ENCODE measurements at regions not wholly inside any gene's neighbourhood (a gene's known extent, or its start where the extent isn't known, plus 50 kb on each side); places are given as distances from the start of the nearest gene placed in this dataset.

DNA sequence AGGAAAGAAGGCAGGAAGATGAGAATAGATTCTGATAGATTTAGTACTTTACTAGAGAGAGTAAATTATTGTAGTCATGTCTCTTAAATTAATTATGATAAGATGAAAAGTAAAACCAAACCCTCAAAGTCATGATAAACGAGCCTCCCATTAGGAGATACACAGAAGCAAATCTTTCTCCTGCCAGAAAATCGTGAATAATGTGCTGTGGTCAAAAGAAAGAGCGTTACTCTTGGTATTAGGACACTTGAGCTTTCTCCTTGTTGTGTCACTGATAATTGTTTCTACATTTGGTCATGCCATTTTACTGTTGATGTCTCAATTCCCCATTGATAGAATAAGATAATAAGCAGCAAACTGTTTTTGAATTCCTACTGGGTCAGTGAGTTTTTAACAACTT is 562.8 kb upstream of the TLE4 start:
- H3K4me3 ChIP-seq (ENCODE audit: low read depth, low read length), result no peak overlapping the region

DNA sequence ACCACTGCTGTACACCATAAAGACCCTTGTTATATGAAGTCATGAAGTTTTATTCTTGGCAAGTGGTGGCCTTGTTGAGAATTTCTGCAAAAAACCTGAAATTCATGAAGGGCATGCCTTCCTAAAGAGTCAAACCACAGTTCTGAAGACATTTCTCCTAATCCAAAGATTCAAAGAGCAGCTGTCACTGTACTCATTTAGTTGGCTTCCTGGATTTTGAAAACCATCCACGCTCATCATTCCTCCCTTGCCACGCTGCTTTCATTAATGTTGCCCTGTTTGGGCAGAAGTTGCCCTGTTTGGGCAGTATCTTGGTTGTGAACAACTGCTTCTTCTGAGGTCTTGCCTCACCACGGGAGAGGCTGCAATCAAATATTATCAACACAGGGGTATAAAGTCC is 560.3 kb upstream of the TLE4 start:
- TF ChIP-seq, protein P1, sequence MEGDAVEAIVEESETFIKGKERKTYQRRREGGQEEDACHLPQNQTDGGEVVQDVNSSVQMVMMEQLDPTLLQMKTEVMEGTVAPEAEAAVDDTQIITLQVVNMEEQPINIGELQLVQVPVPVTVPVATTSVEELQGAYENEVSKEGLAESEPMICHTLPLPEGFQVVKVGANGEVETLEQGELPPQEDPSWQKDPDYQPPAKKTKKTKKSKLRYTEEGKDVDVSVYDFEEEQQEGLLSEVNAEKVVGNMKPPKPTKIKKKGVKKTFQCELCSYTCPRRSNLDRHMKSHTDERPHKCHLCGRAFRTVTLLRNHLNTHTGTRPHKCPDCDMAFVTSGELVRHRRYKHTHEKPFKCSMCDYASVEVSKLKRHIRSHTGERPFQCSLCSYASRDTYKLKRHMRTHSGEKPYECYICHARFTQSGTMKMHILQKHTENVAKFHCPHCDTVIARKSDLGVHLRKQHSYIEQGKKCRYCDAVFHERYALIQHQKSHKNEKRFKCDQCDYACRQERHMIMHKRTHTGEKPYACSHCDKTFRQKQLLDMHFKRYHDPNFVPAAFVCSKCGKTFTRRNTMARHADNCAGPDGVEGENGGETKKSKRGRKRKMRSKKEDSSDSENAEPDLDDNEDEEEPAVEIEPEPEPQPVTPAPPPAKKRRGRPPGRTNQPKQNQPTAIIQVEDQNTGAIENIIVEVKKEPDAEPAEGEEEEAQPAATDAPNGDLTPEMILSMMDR (IDR thresholded peaks at IDR 0.05; ENCODE audit: low read depth, low read length, missing control alignments), result no peak
- H3K4me3 ChIP-seq (ENCODE audit: low read depth, low read length), result no peak overlapping the region
- no peak for DNase-seq (ENCODE audit: low read depth)

More for the DNA sequence above, 562.8 kb upstream of the TLE4 start:
- TF ChIP-seq, protein P1 (IDR thresholded peaks at IDR 0.05; ENCODE audit: low read depth, low read length, missing control alignments), result no peak
- DNase-seq (ENCODE audit: low read depth), result no peak

DNA sequence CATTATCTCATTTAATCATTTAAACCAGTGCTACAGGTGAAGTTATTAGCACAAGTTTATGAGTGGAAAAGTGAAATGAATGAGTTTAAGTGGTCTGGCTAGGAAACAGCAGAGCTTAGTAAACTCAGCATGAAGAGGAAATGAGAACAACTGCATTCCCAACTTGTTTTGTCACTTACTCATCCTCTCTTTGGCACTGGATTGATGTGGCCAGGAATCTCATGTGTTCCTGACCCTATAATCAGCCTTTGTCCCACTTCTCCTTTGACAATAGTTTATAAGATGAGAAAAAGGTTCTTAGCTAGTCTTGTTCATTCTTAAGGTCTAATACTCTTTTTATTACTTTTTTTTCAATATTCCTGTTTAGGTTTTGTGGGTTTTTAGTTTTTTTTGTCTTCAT is 559.2 kb upstream of the TLE4 start:
- TF ChIP-seq, protein P1 (IDR thresholded peaks at IDR 0.05; ENCODE audit: low read depth, low read length, missing control alignments), result no peak
- DNase-seq (ENCODE audit: low read depth), result no peak

DNA sequence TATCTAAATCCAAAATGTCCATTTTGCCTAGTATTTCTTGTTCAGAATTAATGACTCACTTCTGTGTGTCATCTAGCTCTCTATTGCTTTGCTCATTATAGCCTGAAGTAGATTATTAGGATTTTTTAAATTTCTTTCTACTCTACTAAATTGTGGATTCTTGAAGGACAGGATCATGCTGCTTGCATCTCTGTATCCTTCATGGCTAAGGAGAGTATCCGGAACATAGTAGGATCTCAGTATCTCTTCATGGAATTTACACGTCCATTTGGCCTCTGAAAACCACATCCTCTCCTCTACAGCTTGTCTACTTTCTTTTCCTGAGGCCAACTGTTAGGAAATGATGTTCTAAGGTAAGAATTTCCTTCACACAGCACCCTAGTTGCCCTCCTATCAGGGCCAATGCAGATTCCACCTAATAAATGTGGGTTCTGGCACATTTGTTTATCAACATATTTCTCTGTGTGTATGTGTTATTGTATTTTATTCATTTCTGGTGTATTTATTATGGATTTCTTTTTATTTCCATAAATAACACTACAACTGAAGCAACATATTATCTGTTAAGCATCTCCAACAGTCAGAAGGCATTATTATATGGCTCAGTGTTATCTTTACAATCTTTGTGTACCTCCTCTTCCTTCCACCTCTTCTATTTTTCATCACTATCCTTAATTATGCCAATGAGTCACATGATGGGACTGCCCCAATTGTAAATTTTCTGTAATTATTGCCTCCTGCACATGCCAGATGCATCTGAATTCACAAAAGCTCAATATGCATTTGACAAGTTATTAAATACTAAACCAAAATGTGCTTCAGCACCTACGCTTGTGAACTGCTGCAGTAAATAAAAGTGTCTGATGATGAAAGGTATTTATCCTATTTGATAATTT is 557.8 kb upstream of the TLE4 start:
- no peak for DNase-seq (ENCODE audit: low read depth)
- TF ChIP-seq, protein P1 (IDR thresholded peaks at IDR 0.05; ENCODE audit: low read depth, low read length, missing control alignments), result no peak
- H3K4me3 ChIP-seq (ENCODE audit: low read depth, low read length), result no peak overlapping the region

More for the DNA sequence above, 559.2 kb upstream of the TLE4 start:
- no peak overlapping the region for H3K4me3 ChIP-seq (ENCODE audit: low read depth, low read length)

DNA sequence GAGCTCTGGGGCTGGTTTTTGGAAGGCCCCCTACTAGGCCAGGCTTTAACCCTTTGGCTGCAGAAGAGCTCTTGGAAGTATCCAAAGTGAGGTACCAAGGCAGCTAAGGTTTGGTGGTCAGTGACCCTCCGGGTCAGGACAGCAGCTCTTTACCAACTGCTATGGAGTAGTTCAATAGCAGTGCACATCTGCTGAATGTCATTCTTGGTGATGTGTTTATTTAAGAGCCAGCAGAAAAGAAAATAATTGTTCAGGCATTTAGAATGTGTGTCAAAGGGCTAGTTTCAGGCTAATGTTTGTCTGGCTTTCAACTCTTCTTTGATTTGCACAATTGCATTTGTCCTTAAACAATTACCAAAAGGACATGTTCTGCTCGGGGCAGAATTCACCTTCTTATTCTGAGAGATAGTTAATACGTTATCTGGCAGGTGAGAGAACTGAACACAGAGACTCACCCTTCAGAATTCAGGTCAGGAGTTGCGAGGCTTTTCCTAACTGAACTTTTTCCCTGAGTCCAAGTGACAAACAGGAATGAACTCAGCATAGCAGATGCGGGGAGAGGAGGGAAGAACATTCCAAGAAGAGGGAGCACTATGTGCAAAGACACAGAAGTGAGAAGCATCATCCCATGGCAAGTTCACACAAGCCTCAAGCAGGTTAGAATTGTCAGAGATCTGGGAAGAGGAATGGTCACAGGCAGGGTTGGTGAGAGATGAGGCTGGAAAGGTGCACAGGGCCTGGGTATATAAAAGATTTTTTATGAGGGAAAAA is 556.7 kb upstream of the TLE4 start:
- no peak for DNase-seq (ENCODE audit: low read depth)
- no peak overlapping the region for H3K4me3 ChIP-seq (ENCODE audit: low read depth, low read length)
- TF ChIP-seq, protein P1 (IDR thresholded peaks at IDR 0.05; ENCODE audit: low read depth, low read length, missing control alignments), result no peak

DNA sequence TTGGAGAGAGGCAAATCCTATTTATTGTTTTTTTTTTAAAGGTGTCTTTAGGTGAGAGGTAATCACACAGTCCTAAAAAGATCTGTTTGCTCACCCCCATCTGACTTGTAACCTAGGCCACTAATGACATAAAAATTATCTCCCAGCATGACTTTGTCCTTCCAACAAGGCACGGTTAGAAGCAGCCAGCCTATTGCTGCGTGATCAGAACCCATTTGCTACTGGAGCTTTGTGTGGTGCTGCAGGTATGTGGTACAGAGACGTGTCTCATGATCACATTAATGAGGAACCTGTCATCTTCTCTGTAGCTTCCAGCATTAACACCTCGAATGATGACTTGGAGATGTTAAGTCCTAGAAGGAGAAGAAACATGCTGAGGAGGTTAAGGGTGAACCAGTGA is 555.8 kb upstream of the TLE4 start:
- no peak for DNase-seq (ENCODE audit: low read depth)
- TF ChIP-seq, protein P1 (IDR thresholded peaks at IDR 0.05; ENCODE audit: low read depth, low read length, missing control alignments), result no peak
- H3K4me3 ChIP-seq (ENCODE audit: low read depth, low read length), result no peak overlapping the region
